ENCODE measurements at regions not wholly inside any gene's neighbourhood (a gene's known extent, or its start where the extent isn't known, plus 50 kb on each side); places are given as distances from the start of the nearest gene placed in this dataset.

- TF ChIP-seq CTCF (conservative IDR thresholded peaks at IDR 0.05; ENCODE audit: low read depth, low read length) (no peak), MAFK (IDR thresholded peaks at IDR 0.05; ENCODE audit: low read depth, low read length) (no peak), RAD21 (IDR thresholded peaks at IDR 0.05; ENCODE audit: low read length) (no peak), POLR2A (IDR thresholded peaks at IDR 0.05; ENCODE audit: low read depth, low read length) (no peak), MAZ (IDR thresholded peaks at IDR 0.05; ENCODE audit: borderline replicate concordance, low read depth, low read length) (no peak)
Observed at GRCh38 chr1:163768576-163768975, 446.8 kb downstream of the NUF2 start.

All from IMR-90 (cell line).